Adrenal gland (tissue), 9 donors: ENCODE measurements at regions not wholly inside any gene's neighbourhood (a gene's known extent, or its start where the extent isn't known, plus 50 kb on each side); places are given as distances from the start of the nearest gene placed in this dataset.

ENCODE experiments used
- DNase-seq, 7 donors: peaks; one replicate each; pipeline ENCODE4 v3.0.0-alpha.2; 2019 to 2020
- H3K27ac ChIP-seq, 5 donors: fragments of 200-600 bp; sonication (generic) in 4 of 5; 1 replicate in 3 of 5; 2 replicates in 2 of 5; pipeline versions ENCODE4 v1.5.1 to v1.8.0; 2016 to 2020; ENCODE audit warnings: mild to moderate bottlenecking in 1 of 5
- H3K27me3 ChIP-seq: fragments of 200-600 bp; 2 replicates; pipeline ENCODE4 v1.8.0; 2021
- H3K36me3 ChIP-seq, 2 donors: fragments of 200-600 bp; replicated peaks in 1 of 2; 1 replicate in 1 of 2; 2 replicates in 1 of 2; pipeline versions ENCODE4 v1.5.1 to v1.8.0; 2018 to 2022
- H3K4me1 ChIP-seq, 2 donors: fragments of 200-600 bp; replicated peaks in 1 of 2; 1 replicate in 1 of 2; 2 replicates in 1 of 2; pipeline versions ENCODE4 v1.5.1 to v1.8.0; 2018 to 2021
- H3K4me3 ChIP-seq, 4 donors: fragments of 200-600 bp; sonication (generic) in 3 of 4; one replicate each; pipeline ENCODE4 v1.5.1; 2016 to 2018
- H3K9me3 ChIP-seq, 3 donors: fragments of 200-600 bp; sonication (generic) in 1 of 3; replicated peaks in 1 of 3; 1 replicate in 2 of 3; 2 replicates in 1 of 3; pipeline versions ENCODE4 v1.5.1 to v1.8.0; 2016 to 2021
- POLR2A ChIP-seq, 2 donors: fragments of 450-650 bp; IDR thresholded peaks; one replicate each; pipeline ENCODE4 v1.6.1; 2017; ENCODE audit warnings: antibody characterized with exemption in 2 of 2, mild to moderate bottlenecking in 2 of 2, moderate library complexity in 1 of 2
- WGBS, 4 donors: extraction: QIAGEN DNeasy Blood & Tissue Kit in 2 of 4; methylation state at CpG; one replicate each; pipeline versions ENCODE4 v1.1.5 to v1.1.7; 2013 to 2017; 5-methylcytosine and 5-hydroxymethylcytosine counted together
- intact Hi-C, 2 donors: fragments of 100-400 bp; cut with DNase I; formaldehyde crosslinking; loops; one replicate each; pipeline versions ENCODE4 v1.14.1 to v1.15.0; 2022 to 2023
- TF ChIP-seq, protein P1 (sequence below), 6 experiments: fragments of 450-650 bp in 4 of 6; fragments of 200-600 bp in 2 of 6; sonication (generic) in 1 of 6; IDR thresholded peaks; 1 replicate in 5 of 6; 2 replicates in 1 of 6; pipeline versions ENCODE4 v1.5.1 to v1.8.0; 2016 to 2021; ENCODE audit warnings: antibody characterized with exemption in 6 of 6, mild to moderate bottlenecking in 2 of 6, moderate library complexity in 1 of 6
- donor health status: healthy with polysubstance abuse.
- donor health status: Bipolar disorder and iron deficiency.
- donor health status: DM: yes; HTN: yes; CAD: no.
- donor health status: DM: no; HTN: no; CAD: no.
- donor health status: DM: no; HTN: no; CAD: no.

DNA sequence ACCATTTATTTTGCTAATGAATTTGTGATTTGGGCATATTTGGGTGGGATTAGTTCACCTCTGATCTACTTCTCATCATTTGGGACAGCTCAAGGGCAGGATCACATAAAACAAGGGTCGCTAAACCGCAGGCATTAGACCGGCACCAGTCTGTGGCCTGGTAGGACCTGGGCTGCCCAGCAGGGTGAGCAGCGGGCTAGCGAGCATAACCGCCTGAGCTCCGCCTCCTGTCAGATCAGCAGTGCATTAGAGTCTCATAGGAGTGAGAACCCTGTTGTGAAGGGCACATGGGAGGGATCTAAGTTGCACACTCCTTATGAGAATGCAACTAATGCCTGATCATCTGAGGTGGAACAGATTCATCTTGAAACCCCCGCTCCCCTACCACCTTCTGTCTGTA is 785.3 kb downstream of the TRHDE start:
- H3K4me3 ChIP-seq, result no peak overlapping the region
- H3K9me3 ChIP-seq, result no peaks in the 10 kb centered on the region
- H3K27me3 ChIP-seq, result no peaks in the 10 kb centered on the region
- H3K27ac ChIP-seq, result no peak overlapping the region
- 90 to 98% (median 95%) methylated on average over 7 to 8 of the region's 8 CpGs for WGBS, 4 donors
- intact Hi-C loops, result no loop called here
- H3K36me3 ChIP-seq, result no peaks in the 10 kb centered on the region
- TF ChIP-seq, protein P1, sequence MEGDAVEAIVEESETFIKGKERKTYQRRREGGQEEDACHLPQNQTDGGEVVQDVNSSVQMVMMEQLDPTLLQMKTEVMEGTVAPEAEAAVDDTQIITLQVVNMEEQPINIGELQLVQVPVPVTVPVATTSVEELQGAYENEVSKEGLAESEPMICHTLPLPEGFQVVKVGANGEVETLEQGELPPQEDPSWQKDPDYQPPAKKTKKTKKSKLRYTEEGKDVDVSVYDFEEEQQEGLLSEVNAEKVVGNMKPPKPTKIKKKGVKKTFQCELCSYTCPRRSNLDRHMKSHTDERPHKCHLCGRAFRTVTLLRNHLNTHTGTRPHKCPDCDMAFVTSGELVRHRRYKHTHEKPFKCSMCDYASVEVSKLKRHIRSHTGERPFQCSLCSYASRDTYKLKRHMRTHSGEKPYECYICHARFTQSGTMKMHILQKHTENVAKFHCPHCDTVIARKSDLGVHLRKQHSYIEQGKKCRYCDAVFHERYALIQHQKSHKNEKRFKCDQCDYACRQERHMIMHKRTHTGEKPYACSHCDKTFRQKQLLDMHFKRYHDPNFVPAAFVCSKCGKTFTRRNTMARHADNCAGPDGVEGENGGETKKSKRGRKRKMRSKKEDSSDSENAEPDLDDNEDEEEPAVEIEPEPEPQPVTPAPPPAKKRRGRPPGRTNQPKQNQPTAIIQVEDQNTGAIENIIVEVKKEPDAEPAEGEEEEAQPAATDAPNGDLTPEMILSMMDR (IDR thresholded peaks at IDR 0.05), result no peak
- TF ChIP-seq POLR2A (IDR thresholded peaks at IDR 0.05), result no peak
- H3K4me1 ChIP-seq, result no peaks in the 10 kb centered on the region
- no peak for DNase-seq

GRCh38 chr12:73065913-73066312 is 793.7 kb downstream of the TRHDE start:
- TF ChIP-seq, protein P1 (IDR thresholded peaks at IDR 0.05), result no peak
- no peak for TF ChIP-seq POLR2A (IDR thresholded peaks at IDR 0.05)
- H3K9me3 ChIP-seq, result no peaks in the 10 kb centered on the region
- H3K36me3 ChIP-seq, result no peaks in the 10 kb centered on the region
- WGBS, 4 donors, result 65 to 75% (median 71%) methylated on average over 3 of the region's 3 CpGs
- intact Hi-C loops, result no loop called here
- H3K27me3 ChIP-seq, result no peaks in the 10 kb centered on the region
- H3K27ac ChIP-seq, result no peak overlapping the region
- no peaks in the 10 kb centered on the region for H3K4me1 ChIP-seq
- DNase-seq, result no peak
- H3K4me3 ChIP-seq, result no peak overlapping the region

DNA sequence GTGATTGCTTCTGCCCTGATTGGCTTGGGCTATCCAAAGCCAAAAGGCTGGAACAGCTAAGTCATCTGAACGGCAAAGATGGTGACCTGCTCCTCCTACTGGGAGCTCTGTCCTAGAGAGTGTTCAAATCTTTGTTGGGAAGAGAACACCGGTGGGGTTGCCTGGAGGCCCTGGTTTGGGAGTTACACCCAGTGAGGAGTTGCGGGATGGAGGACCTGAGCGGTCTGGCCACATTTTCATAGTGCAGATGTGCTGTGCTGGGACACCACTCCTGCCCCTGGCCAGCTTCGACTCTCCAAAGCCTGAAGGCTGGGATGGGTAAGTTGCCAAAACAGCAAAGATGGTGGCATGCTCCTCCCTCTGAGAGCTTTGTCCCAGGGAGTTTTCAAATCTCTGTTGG is 795.4 kb downstream of the TRHDE start:
- DNase-seq, result no peak
- intact Hi-C loops, result no loop called here
- WGBS, 4 donors, result 74 to 89% (median 83%) methylated on average over 1 to 5 of the region's 5 CpGs
- no peak overlapping the region for H3K27ac ChIP-seq
- TF ChIP-seq, protein P1 (IDR thresholded peaks at IDR 0.05), result no peak
- no peak for TF ChIP-seq POLR2A (IDR thresholded peaks at IDR 0.05)
- H3K36me3 ChIP-seq, result no peaks in the 10 kb centered on the region
- no peaks in the 10 kb centered on the region for H3K27me3 ChIP-seq
- H3K4me3 ChIP-seq, result no peak overlapping the region
- H3K4me1 ChIP-seq, result no peaks in the 10 kb centered on the region
- H3K9me3 ChIP-seq, result no peaks in the 10 kb centered on the region

GRCh38 chr12:73072214-73072613 is 800.0 kb downstream of the TRHDE start:
- WGBS, 4 donors, result 84 to 89% (median 87%) methylated on average over 2 to 4 of the region's 4 CpGs
- Histone ChIP-seq H3K4me1 (no peaks in the 10 kb centered on the region), H3K9me3 (no peaks in the 10 kb centered on the region), H3K4me3 (no peak overlapping the region), H3K27ac (no peak overlapping the region), H3K27me3 (no peaks in the 10 kb centered on the region), H3K36me3 (no peaks in the 10 kb centered on the region)
- intact Hi-C loops, result no loop called here
- TF ChIP-seq POLR2A (IDR thresholded peaks at IDR 0.05), result no peak
- TF ChIP-seq, protein P1 (IDR thresholded peaks at IDR 0.05), result no peak
- DNase-seq, result no peak
